Stimulated activated CD4-positive, alpha-beta T cell treated with anti-CD3 and anti-CD28 coated beads, TNF-alpha, amount 100 ng/mL, for 4 hours (primary cell): ENCODE measurements at regions not wholly inside any gene's neighbourhood (a gene's known extent, or its start where the extent isn't known, plus 50 kb on each side); places are given as distances from the start of the nearest gene placed in this dataset.
"Not testable (repeated sequence)": the region's sequence is repeated elsewhere in the genome, so short reads cannot be mapped to it uniquely, and the experiment has no call there.

ENCODE experiments used
- DNase-seq, 3 experiments: peaks; one replicate each; pipeline ENCODE4 v3.0.0-alpha.2; 2020; ENCODE audit warnings: low read depth in 3 of 3

GRCh38 chr6:160804639-160805038 is 102.6 kb downstream of the PLG start:
- no peak for DNase-seq

DNA sequence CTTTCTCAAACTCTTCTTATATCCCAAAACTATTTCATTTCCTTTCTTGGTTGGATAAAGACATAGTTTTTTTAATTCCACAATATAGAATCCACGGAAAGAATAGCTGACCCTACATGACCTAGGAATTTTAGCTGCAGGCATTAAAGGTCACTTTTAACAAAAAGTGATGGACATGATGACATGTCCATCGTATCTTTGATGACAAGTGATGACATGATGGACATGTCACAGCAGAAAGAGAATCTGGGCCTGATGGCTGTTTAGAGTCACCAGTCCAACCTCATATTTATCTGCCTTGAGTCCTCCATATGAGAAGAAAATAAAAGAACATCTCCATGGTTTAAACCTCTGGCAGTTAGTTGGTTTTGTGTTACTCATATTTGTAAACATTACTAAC is 106.2 kb downstream of the PLG start:
- no peak for DNase-seq

DNA sequence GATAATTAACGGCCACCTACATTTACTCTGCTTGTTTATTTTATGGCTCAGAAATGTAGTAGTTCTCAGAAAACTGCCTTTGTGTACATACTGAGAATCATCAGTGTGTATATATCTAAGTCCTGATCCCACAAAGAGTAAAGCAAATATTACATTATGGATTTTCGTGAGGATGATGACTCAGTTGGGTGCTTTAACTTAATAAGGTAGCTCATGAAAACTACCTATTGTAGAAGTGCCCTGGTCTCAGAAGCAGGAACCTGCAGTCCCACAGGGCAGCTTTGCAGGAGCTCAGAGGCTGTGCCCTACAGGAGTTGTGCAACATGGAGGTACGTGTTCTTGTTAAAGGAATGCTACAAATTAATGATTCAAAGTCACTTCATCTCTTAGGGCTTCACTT is 108.2 kb downstream of the PLG start:
- no peak for DNase-seq

DNA sequence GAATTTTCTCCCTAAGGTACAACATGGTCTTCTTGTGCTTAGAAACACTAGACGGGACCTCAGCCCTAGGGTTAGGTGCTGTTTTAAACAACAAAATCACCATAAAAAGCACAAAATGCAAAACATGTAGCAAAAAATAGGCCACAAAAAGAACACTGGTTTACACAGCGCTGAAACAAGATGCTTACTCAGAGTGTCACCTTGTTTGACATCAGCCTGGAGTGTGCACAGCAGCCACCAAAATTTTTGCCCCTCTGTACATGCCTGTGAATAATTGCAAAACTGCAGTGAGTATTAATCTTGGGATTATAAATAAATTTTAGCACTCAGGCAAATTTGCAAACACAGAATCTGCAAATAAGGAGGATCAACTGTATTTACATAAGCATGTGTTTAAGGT is 110.1 kb downstream of the PLG start:
- DNase-seq = no peak

GRCh38 chr6:160818934-160819333 is 116.9 kb downstream of the PLG start:
- no peak for DNase-seq

GRCh38 chr6:160820661-160821060 is 118.6 kb downstream of the PLG start:
- DNase-seq = not testable (repeated sequence)

GRCh38 chr6:160831739-160832138 is 129.7 kb downstream of the PLG start:
- no peak for DNase-seq

DNA sequence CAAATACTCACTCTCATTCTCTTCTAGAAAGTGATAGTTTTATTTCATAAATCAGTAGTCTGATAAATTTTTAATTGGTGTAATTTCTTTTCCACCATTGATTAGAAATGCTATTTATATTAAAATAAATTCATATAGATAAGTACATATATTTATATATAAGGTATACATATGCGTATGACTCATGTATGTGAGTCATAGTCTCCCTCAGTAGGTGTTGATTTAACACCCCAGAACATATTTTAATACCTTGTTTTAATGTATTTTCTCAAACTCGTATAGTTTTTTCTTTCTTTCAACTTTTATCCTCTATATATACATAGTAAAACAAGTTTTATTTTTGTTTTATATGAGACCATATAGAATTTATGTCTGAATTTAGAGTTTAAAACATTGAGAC is 130.4 kb downstream of the PLG start:
- DNase-seq = no peak

DNA sequence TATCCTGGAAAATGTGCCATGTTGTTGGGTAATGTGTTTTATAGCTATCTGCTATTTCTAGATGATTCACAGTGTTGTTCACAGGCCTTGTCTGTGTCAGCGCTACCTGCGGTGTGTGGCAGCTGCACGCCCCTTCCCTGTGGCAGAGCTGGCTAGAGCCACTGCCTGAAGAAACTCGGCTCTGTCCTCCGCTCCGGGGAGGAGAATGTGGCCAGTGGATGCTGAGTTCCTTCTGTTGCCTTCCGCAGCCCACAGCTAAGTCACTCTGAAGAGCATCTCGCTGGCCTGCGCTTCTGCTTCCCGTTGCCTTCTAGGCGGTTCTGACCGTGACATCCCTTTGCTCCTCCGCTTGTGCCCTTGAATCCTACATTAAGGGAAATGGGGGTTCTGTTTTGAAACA is 135.1 kb downstream of the PLG start:
- no peak for DNase-seq

- DNase-seq = no peak
Observed at GRCh38 chr6:160851031-160851430, 140.5 kb upstream of the MAP3K4 start.

- DNase-seq = no peak
Observed at GRCh38 chr6:160853946-160854345, 137.6 kb upstream of the MAP3K4 start.

- DNase-seq = no peak
Observed at GRCh38 chr6:160858886-160859285, 132.7 kb upstream of the MAP3K4 start.

DNA sequence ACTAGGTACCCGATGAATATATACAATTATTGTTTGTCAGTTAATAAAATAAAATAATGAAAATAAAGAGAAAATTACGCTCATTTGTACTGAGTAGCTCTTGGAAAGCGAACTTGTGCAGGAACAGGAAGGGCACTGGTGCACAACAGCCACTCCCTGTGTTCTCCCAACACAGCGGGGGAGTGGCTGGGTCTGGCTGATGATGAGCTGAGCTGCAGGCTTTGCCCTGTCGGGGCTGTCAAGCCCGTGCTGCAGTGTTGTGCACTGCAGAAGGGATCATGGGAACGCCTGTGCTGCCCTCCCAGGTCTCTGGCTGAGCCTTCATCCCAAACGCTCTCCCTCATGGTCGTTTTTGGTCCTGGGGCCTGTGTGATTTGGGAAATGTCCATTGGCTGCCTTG is 131.7 kb upstream of the MAP3K4 start:
- no peak for DNase-seq

- no peak for DNase-seq
Observed at GRCh38 chr6:160861824-160862223, 129.7 kb upstream of the MAP3K4 start.

GRCh38 chr6:160863782-160864181 is 127.8 kb upstream of the MAP3K4 start:
- DNase-seq = no peak

- DNase-seq = no peak
Observed at GRCh38 chr6:160871320-160871719, 120.2 kb upstream of the MAP3K4 start.

- DNase-seq = no peak
Observed at GRCh38 chr6:160881148-160881808, 110.3 kb upstream of the MAP3K4 start.

DNA sequence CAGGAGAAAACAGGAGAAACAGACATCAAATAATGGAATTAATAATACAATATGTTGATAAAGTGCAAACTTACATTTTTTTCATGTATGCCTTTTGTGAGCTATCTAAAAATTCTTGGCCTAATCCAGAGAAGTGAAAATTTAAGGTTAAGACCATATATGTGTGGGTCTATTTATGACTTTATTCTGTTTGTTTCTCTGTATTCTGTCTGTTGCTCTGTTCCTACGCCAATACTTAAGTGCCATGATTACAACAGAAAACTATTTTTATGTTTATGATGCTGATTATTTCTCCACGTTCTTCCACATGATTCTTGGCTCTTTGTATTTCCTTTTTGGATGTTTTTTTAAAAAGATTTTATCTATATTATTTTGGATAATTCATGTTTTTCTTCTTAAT is 109.6 kb upstream of the MAP3K4 start:
- no peak for DNase-seq

GRCh38 chr6:160882791-160883279 is 108.7 kb upstream of the MAP3K4 start:
- no peak for DNase-seq

DNA sequence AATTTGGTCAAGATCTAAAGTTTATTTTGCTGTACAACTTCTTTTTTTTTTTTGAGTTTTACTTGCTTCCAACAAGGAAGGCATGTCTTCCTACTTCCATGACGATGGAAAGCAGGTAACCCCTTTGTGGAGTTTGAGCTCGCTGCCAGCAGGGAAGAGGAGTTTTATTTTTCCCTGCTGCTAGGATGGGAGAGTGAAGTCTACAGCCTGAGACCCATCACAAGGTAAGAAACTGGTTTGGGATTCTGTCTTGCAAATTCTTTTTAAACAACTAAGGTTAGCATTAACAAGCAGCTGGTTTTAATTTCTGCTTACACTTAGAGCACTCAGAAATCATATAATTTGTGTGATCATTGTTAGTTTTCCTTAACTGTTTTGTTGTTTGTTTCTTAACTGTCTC is 108.0 kb upstream of the MAP3K4 start:
- DNase-seq = no peak

GRCh38 chr6:160883999-160884398 is 107.6 kb upstream of the MAP3K4 start:
- no peak for DNase-seq

DNA sequence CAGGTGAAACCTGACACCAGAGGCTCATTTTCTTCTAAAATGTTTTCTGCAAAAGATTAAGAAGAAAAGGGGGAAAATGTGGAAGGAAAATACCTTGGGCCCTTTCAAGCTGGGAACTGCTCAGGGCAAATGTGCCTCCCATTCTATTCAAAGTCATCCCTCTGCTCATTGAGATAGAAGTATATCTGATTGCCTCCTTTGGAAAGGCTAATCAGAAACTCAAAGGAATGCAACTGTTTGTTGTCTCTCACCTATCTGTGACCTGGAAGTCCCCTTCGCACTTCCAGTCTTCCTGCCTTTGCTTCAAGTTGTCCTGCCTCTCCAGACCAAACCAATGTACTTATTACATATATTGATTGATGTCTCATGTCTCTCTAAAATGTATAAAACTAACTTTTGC is 102.4 kb upstream of the MAP3K4 start:
- DNase-seq = not testable (repeated sequence)

DNA sequence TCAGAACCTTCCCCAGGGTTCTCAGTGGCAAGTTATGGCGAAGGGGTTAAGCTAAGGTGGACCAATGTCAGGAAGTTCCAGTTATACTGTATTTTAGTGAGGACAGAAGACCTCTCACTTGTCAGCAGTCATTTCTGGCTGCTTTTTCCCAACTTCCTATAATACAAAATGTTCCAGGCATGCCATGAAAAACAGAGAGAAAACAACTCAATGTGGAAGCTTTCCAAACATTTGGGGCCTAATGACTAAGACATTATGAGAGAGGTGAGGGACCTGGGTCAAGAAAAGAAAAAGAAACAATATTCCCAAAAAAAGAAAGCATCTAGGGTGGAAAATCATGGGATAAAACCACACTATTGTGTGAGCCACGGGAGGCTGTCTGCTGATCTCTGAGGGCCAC is 99.9 kb upstream of the MAP3K4 start:
- no peak for DNase-seq

DNA sequence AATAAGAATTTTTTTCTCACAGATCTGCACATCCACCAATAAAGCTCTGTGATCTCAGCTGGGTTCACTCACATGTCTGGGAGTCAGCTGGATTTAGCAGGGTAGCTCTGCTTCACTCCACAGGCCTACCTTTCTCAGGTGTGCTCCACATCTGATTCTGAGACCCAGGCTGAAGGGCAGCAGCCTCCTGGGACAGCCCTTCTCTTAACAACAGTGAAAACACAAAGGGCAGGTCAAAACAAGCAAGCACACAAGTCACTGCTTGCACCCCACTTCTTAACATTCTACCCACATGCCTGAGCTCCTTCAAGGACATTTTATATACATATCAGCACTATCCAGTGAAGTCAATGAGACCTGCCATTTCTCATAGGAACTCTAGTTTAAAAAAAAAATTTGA is 96.0 kb upstream of the MAP3K4 start:
- DNase-seq = no peak
